Urinary bladder (tissue), 3 donors: ENCODE measurements at regions not wholly inside any gene's neighbourhood (a gene's known extent, or its start where the extent isn't known, plus 50 kb on each side); places are given as distances from the start of the nearest gene placed in this dataset.

Experiments used
- DNase-seq: peaks from one replicate; pipeline ENCODE4 v3.0.0-alpha.2; 2015; ENCODE audit errors: extremely low spot score
- H3K27ac ChIP-seq: one replicate; pipeline ENCODE4 v1.5.1; 2013; ENCODE audit warnings: low read depth, mild to moderate bottlenecking, moderate library complexity
- H3K36me3 ChIP-seq: one replicate; pipeline ENCODE4 v1.6.1; 2013; ENCODE audit warnings: mild to moderate bottlenecking, moderate library complexity; ENCODE audit not compliant: insufficient read depth
- H3K4me1 ChIP-seq: one replicate; pipeline ENCODE4 v1.6.1; 2013; ENCODE audit warnings: mild to moderate bottlenecking, moderate library complexity; ENCODE audit not compliant: insufficient read depth
- H3K4me3 ChIP-seq: one replicate; pipeline ENCODE4 v1.5.1; 2013; ENCODE audit warnings: low read depth, low read length
- WGBS: extraction: QIAGEN DNeasy Blood & Tissue Kit; methylation state at CpG from one replicate; pipeline ENCODE4 v1.1.7; 2013; 5-methylcytosine and 5-hydroxymethylcytosine counted together
- donor health status: healthy with polysubstance abuse.
- donor health status: healthy.

DNA sequence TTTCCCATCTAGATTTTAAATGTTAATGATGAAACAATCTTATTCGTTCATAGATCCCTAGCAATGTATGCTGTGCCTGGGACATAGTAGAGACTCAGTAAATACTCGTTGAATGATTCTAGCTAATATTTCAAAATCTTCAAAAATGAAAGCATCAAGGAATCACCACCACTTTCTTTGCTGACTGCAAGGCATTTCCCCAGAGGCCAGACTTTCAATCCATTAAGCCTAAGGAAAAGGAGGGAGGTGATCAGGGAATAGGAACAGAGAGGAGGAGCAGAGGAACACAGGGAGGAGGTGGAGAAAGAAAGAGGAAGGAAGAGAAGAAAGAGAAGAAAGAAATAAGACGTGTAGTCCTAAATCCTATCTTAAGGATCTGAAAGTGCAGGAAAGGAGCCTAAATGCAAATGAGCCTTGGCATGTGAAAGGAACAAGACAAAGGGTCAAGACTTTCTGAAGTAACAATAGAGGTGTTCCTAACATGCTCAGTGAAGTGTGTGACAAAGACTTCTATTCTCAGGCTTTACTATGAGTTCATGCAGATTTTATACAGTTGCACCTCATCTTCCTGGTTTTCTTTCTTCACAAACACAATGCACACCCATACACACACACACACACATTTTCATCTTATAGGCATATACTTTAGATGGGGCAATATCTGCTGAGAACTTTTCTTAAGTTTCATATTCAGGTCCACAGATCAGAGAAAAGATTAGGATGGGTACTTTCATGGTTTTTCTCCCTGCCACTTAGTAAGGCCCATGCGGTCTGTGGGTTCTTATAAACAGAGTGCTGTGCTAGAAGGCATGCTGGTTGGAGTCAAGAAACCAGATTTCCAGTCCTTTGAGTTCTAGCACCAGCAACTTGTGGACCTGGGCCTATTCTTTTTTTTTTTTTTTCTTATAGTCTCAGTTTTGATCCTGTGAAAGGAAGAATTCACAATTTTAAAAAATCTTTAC is 512.2 kb upstream of the TNC start:
- Histone ChIP-seq H3K4me1 (no peaks in the 10 kb centered on the region), H3K4me3 (no peak overlapping the region), H3K36me3 (no peaks in the 10 kb centered on the region), H3K27ac (no peak overlapping the region)
- no peak for DNase-seq
- WGBS: 85% methylated on average over 4 of the region's 4 CpGs

DNA sequence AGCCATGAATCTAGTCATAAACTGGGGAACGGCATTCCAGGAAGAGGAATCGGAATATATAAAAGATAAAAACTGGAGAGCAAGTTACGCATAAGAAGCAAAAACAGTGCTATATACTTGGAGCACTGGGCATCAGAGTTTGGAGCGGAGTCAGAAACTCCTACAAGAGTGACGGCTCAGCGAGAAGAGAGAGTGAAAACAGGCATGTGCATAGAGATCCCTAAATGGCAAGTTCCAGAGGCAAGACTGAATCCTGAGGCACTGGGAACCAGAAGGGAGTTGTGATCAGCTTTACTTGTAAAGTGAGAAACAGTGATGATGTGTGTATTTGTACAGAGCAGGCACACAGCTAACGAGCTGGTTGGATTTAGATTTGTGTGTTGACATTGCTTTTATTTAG is 514.4 kb upstream of the TNC start:
- Histone ChIP-seq H3K4me1 (no peaks in the 10 kb centered on the region), H3K4me3 (no peak overlapping the region), H3K36me3 (no peaks in the 10 kb centered on the region), H3K27ac (no peak overlapping the region)
- DNase-seq: no peak
- 78% methylated on average over 7 of the region's 7 CpGs for WGBS

DNA sequence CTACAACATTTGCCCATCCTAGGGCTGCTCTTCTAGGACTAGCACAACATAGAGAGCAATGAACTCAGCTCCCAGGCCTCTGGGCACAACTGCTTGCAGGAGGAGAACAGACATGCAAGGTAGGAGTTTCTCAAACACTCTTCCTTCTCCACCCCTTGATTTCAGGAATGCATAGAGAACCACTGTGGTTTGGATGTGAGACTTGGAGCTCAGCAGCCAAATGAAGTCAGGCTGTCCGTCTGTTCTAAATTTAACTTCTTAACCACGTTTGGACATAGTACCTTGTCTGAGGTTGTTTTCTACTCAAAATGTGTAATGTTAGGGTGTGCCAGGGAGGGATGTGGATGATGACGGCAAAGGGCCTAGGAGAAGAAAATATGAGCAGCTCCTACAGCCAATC is 515.1 kb upstream of the TNC start:
- H3K36me3 ChIP-seq: no peaks in the 10 kb centered on the region
- DNase-seq: no peak
- no peak overlapping the region for H3K27ac ChIP-seq

DNA sequence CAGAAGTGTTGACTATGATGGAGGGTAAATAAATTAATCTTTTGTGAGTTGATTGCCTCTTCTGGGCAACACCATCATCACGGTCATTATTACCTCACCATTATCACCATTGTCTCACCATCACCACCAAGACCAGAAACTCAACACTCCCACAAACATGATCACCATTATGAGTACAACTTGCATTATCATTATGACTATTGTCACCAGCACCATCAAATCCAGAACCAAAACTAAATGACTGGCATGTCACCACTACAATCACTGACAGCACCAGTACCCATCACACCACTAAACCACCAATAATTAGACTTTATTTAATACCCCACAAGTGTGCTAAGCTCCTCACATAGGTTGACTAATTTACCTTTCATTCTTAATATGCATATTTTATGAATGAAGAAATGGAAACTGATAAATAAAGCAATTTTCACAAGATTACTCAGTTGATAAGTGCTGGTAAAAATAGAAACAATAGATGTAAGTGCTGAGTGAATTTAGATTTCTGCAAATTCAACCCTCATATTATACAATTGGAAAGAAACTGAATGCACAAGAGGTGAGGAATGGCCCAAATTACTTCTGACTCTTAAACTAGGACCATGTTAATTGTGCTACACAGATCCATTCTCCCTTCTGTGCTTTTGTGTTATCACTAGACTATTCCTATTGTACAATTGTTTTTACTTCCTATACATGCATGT is 517.8 kb upstream of the PAPPA start:
- no peak overlapping the region for H3K4me3 ChIP-seq
- 92% methylated on average over 1 of the region's 1 CpG for WGBS
- no peaks in the 10 kb centered on the region for H3K4me1 ChIP-seq
- H3K36me3 ChIP-seq: no peaks in the 10 kb centered on the region
- DNase-seq: no peak
- H3K27ac ChIP-seq: no peak overlapping the region

More for the DNA sequence above, 515.1 kb upstream of the TNC start:
- Histone ChIP-seq H3K4me3 (no peak overlapping the region), H3K4me1 (no peaks in the 10 kb centered on the region)
- WGBS: 56% methylated on average over 3 of the region's 3 CpGs

DNA sequence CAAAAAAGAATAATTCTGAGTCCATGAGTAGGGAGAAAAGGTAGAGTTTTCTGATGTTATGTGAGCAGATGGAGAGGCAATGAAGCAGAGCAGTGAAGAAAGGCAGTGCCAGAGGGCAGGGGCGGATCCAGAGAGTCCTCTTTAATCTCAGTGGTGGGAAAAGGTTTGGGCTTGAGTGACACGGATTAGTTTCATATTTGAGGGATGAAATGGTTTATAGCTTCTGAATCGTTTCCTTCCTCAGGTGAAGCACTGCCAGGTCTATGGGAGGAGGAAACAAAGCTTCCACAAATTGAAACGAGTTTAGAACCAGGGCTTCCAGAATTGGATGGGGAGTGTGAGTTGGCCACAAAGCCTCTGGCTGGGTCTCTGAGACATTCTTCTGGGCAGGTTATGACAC is 517.0 kb upstream of the PAPPA start:
- H3K36me3 ChIP-seq: no peaks in the 10 kb centered on the region
- no peaks in the 10 kb centered on the region for H3K4me1 ChIP-seq
- no peak for DNase-seq
- no peak overlapping the region for H3K4me3 ChIP-seq
- 79% methylated on average over 4 of the region's 4 CpGs for WGBS
- H3K27ac ChIP-seq: no peak overlapping the region

DNA sequence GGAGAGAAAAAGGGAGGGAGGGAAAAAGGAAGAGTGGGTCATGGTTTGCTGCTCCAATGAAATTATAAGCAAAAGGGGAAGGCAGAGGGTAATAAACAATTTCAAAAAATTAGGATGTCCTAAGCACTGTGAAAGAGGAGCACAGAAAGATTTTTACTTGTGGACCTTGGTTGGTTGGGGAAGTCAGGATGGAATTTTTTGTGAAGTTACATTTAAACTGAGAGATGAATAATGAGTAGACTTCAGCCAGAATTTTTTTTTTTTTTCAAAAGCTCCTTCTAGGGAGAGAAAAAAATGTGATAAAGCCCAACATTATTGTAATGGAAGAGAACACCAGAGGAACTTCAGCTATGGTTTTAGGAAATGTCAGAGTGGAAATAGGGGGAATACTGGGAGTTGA is 515.9 kb upstream of the PAPPA start:
- Histone ChIP-seq H3K4me3 (no peak overlapping the region), H3K36me3 (no peaks in the 10 kb centered on the region), H3K4me1 (no peaks in the 10 kb centered on the region), H3K27ac (no peak overlapping the region)
- DNase-seq: no peak

DNA sequence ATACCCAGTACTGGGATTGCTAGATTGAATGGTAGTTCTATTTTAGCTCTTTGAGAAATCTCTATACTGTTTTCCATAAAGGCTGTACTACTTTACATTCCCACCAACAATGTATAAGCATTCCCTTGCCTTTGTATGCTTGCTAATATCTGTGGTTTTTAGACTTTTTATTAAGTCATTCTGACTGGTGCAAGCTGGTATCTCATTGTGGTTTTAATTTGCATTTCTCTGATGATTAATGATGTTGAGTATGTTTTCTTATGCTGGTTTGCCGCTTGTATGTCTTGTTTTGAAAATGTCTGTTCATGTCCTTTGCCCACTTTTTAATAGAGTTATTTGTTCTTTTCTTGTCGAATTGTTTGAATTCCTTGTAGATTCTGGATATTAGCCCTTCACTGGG is 512.7 kb upstream of the PAPPA start:
- Histone ChIP-seq H3K36me3 (no peaks in the 10 kb centered on the region), H3K4me3 (no peak overlapping the region), H3K27ac (no peak overlapping the region), H3K4me1 (no peaks in the 10 kb centered on the region)
- DNase-seq: no peak
- WGBS: 89% methylated on average over 2 of the region's 2 CpGs

DNA sequence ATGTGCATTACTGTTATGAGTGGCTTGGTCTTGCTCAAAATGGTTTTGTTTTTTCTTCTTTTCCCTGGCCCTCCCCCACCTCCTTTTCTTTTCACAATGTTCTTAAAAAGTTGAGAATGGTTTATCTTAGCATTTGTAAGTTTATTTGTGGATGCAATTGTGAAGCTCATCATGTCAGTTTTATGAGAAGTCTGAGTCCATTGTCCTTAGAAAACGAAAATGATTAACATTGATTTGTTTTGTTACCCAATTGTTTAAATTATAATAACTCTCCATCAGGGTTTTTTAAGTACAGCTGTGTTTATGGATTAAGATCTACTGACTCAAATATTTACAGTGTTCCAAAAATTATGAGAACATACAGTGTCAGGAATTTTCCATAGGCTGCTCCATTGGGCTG is 511.3 kb upstream of the PAPPA start:
- Histone ChIP-seq H3K4me1 (no peaks in the 10 kb centered on the region), H3K36me3 (no peaks in the 10 kb centered on the region), H3K27ac (no peak overlapping the region), H3K4me3 (no peak overlapping the region)
- WGBS: 36% methylated on average over 1 of the region's 1 CpG
- DNase-seq: peak; percentile 25

DNA sequence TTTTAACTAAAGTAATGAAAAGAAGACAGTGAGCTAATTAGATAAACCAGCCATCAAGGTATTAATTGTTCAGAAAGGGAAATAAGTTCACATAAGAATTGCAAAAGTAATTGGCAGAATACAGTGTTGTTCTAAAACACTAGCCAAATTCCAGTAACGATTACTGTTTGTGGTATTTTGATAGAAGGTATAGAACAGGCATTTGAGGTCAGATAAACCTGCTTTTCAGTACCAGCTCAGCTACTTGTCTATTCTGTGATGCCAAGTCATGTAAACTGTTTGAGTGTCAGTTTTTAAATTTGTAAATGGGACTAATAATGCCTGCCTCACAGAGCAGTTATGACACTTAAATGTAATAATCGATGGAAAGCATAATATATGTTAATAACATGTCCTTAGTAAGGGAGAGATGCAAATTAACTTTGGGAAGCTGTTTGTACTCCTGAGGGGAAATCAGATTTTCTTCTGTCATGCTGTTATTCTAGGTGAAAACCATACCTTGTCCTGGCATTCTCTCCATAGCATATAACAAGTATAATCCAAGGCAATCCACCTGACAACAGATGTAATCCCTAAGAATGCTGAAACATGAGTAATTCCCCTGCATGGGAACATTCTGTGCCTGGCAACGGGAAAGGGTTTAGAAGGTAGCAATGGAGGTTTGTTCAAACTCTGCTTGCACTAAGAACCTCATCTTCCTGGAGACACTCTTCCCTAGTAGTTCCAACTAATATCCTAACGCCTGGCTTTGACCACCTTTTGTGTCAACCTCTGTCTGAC is 509.5 kb upstream of the PAPPA start:
- H3K27ac ChIP-seq: peak overlapping the region; percentile 2
- H3K4me1 ChIP-seq: no peaks in the 10 kb centered on the region
- H3K36me3 ChIP-seq: no peaks in the 10 kb centered on the region
- 78% methylated on average over 4 of the region's 4 CpGs for WGBS
- H3K4me3 ChIP-seq: no peak overlapping the region
- DNase-seq: no peak

DNA sequence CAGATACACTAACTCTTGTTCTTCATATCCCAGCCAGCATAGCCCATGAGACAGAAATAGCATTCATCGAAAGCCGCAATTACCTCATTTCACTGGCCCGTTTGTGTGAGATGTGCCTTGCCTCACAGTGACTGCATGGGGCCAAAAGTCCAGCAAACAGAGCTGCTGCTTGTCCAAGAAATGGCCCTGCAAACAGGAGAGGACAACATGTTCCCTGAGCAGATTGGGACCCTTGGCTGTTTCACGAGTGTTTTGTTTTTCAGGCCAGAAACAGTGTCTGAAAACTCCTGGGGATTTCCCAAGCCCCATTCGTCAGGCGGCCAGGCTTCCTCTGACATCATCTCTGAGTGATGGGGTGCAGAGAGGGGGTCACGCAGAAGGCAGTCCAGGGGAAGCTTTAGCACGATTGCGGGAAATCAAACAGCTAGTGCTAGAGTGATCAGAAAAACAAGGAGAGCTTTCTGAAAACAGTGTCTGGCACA is 503.6 kb upstream of the PAPPA start:
- H3K4me3 ChIP-seq: no peak overlapping the region
- H3K4me1 ChIP-seq: no peaks in the 10 kb centered on the region
- H3K36me3 ChIP-seq: no peaks in the 10 kb centered on the region
- DNase-seq: peak; percentile 20
- WGBS: 61% methylated on average over 9 of the region's 9 CpGs
- H3K27ac ChIP-seq: no peak overlapping the region

DNA sequence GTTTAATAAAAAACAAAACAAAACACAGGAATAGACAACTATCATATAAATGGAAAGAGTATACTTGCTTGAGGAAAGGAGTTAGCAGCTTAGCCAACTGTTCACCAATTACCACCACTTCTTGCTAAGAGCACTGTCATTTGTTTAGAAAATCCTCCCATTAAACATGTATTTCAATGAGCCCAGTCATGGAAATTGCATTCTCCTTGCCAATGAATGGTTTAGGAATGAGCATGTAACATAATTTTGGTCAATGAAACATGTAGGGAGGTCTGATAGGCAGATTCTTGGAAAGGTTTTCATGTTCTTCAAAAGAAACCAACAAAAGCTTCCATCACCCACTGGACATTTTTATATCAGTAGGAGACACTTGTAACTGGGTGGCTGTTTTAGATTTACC is 502.8 kb upstream of the PAPPA start:
- Histone ChIP-seq H3K27ac (peak overlapping the region; percentile 59), H3K4me3 (no peak overlapping the region), H3K36me3 (no peaks in the 10 kb centered on the region), H3K4me1 (no peaks in the 10 kb centered on the region)
- no peak for DNase-seq

DNA sequence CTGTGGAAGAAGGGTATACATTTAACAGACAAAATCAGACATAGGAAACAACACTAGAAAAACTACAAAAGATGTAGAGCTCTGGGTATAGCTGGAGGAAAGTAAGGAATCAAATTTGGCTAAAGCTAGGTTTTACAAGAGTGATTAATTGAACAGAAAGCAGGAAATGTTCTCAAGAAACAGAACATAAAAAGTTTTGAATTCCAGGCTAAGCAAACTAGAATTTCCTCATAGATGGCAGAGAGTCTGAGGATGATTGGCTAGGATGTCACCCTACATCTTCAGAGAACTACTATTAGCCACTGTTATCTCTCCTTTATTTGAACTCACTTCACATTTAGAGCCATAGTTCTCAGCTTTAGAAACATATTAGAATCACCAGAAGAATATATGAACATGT is 502.1 kb upstream of the PAPPA start:
- Histone ChIP-seq H3K4me3 (no peak overlapping the region), H3K36me3 (no peaks in the 10 kb centered on the region), H3K27ac (no peak overlapping the region), H3K4me1 (no peaks in the 10 kb centered on the region)
- no peak for DNase-seq

DNA sequence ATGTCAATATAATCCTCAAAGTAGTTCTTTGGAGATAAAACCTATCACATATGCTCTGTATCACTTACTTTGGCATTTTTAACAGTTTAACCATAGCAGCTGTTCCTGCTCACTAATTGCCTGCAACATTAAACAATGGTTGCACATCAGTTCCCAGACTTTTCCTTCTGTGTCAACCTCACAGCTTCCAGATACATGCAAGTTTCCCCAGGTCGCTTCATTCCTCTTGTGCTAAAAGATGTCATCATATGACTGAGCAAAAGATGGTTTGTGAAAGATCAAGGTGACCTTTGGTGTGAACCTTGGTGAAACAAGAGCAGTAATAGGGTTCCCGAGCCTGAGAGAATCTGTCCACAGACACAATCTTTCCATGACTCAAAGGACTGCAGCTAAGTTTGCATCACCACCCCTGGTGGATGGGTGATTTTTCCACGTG is 500.4 kb upstream of the PAPPA start:
- 43% methylated on average over 3 of the region's 3 CpGs for WGBS
- no peaks in the 10 kb centered on the region for H3K36me3 ChIP-seq
- no peak for DNase-seq
- no peak overlapping the region for H3K27ac ChIP-seq
- H3K4me3 ChIP-seq: no peak overlapping the region
- H3K4me1 ChIP-seq: no peaks in the 10 kb centered on the region
